SU-DHL-6 (cell line): ENCODE measurements at regions not wholly inside any gene's neighbourhood (a gene's known extent, or its start where the extent isn't known, plus 50 kb on each side); places are given as distances from the start of the nearest gene placed in this dataset.

ENCODE experiments used
- H2AFZ ChIP-seq: fragments of 200-600 bp; sonication (generic); 2 replicates; pipeline ENCODE4 v1.6.1; 2014; ENCODE audit warnings: low read depth, mild to moderate bottlenecking, moderate library complexity, mixed read lengths, antibody characterized with exemption, low read length; ENCODE audit not compliant: severe bottlenecking
- H3F3A ChIP-seq: fragments of 200-600 bp; shearing (Covaris generic); 2 replicates; pipeline ENCODE4 v1.6.0; 2016; ENCODE audit warnings: antibody characterized with exemption, mild to moderate bottlenecking; ENCODE audit not compliant: insufficient read depth
- H3K27ac ChIP-seq: fragments of 200-600 bp; sonication (generic); 2 replicates; pipeline ENCODE4 v1.5.1; 2016; ENCODE audit warnings: low read depth, mild to moderate bottlenecking, low read length, moderate library complexity, mixed read lengths
- H3K27me3 ChIP-seq: fragments of 200-600 bp; sonication (generic), shearing (Covaris generic); 2 replicates; pipeline ENCODE4 v1.6.0; 2014; ENCODE audit warnings: mild to moderate bottlenecking, low read length
- H3K36me3 ChIP-seq: fragments of 200-600 bp; sonication (generic); 2 replicates; pipeline ENCODE4 v1.6.1; 2014; ENCODE audit warnings: mild to moderate bottlenecking, low read length, mixed read lengths
- H3K4me2 ChIP-seq: fragments of 300-600, 200-600 bp; shearing (Covaris generic), sonication (generic); 2 replicates; pipeline ENCODE4 v1.6.0; 2014; ENCODE audit warnings: low read length, low read depth, mild to moderate bottlenecking; ENCODE audit not compliant: poor library complexity, severe bottlenecking
- H3K4me3 ChIP-seq: fragments of 200-600 bp; sonication (generic); 2 replicates; pipeline ENCODE4 v1.5.1; 2014; ENCODE audit warnings: antibody characterized with exemption, low read length, mild to moderate bottlenecking, mixed read lengths; ENCODE audit not compliant: insufficient read depth, poor library complexity, severe bottlenecking
- H3K79me2 ChIP-seq: fragments of 200-600 bp; sonication (generic); 2 replicates; pipeline ENCODE4 v1.6.1; 2014; ENCODE audit warnings: mild to moderate bottlenecking, low read length, moderate library complexity; ENCODE audit not compliant: insufficient read depth
- H3K9ac ChIP-seq: fragments of 200-600 bp; sonication (generic); 2 replicates; pipeline ENCODE4 v1.7.0; 2014; ENCODE audit warnings: mild to moderate bottlenecking, low read length
- H3K9me2 ChIP-seq: fragments of 200-600 bp; sonication (generic); replicated peaks from 2 replicates; pipeline ENCODE4 v1.6.1; 2014; ENCODE audit warnings: low read length; ENCODE audit not compliant: insufficient read depth
- H3K9me3 ChIP-seq: fragments of 200-600 bp; sonication (generic); 2 replicates; pipeline ENCODE4 v1.6.1; 2014; ENCODE audit warnings: low read length, mixed read lengths; ENCODE audit not compliant: insufficient read depth
- H4K20me1 ChIP-seq: fragments of 200-600 bp; sonication (generic); 2 replicates; pipeline ENCODE4 v1.6.1; 2014; ENCODE audit warnings: low read depth, mild to moderate bottlenecking, antibody characterized with exemption, low read length, moderate library complexity, mixed read lengths
- EZH2phosphoT487 ChIP-seq: fragments of 200-600 bp; sonication (generic), shearing (Covaris generic); conservative IDR thresholded peaks from 2 replicates; pipeline ENCODE4 v1.6.1; 2018; ENCODE audit warnings: mild to moderate bottlenecking, antibody characterized with exemption, low read length, moderate library complexity, mixed read lengths
- TF ChIP-seq, protein P1 (sequence below): fragments of 200-600 bp; sonication (generic); IDR thresholded peaks from one replicate; pipeline ENCODE4 v1.5.1; 2017; ENCODE audit warnings: antibody characterized with exemption, mild to moderate bottlenecking, low read length, moderate library complexity; ENCODE audit not compliant: insufficient read depth, poor library complexity, severe bottlenecking

DNA sequence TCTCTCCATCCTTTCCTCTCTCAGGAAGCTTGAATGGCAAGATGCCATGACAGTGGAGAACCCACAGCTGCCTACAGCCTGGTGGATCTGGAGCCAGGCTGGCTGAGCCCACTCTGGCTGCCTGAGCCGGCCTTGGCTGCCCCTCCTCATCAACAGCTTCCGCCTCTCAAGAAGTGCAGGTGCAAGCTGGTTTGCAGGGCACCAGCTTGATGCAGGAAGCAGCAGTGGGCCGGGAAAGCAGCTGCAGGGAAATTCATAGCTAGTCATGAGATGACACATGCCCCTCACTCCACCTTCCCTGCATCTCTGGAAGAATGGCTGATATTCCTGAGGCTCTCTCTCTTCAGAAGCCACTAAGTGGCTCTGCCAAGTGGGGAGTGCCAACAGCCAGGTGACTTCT is 289.1 kb downstream of the RPS29 start:
- H2AFZ ChIP-seq = no peak overlapping the region
- H3K79me2 ChIP-seq = no peaks in the 10 kb centered on the region
- H3K9me2 ChIP-seq = no peaks in the 10 kb centered on the region
- TF ChIP-seq, protein P1, sequence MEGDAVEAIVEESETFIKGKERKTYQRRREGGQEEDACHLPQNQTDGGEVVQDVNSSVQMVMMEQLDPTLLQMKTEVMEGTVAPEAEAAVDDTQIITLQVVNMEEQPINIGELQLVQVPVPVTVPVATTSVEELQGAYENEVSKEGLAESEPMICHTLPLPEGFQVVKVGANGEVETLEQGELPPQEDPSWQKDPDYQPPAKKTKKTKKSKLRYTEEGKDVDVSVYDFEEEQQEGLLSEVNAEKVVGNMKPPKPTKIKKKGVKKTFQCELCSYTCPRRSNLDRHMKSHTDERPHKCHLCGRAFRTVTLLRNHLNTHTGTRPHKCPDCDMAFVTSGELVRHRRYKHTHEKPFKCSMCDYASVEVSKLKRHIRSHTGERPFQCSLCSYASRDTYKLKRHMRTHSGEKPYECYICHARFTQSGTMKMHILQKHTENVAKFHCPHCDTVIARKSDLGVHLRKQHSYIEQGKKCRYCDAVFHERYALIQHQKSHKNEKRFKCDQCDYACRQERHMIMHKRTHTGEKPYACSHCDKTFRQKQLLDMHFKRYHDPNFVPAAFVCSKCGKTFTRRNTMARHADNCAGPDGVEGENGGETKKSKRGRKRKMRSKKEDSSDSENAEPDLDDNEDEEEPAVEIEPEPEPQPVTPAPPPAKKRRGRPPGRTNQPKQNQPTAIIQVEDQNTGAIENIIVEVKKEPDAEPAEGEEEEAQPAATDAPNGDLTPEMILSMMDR = no peak
- TF ChIP-seq EZH2phosphoT487 = no peak
- H3K27me3 ChIP-seq = no peaks in the 10 kb centered on the region
- H3K27ac ChIP-seq = no peak overlapping the region
- no peak overlapping the region for H3K9ac ChIP-seq
- H3F3A ChIP-seq = no peaks in the 10 kb centered on the region
- H3K36me3 ChIP-seq = no peaks in the 10 kb centered on the region
- no peak overlapping the region for H3K4me2 ChIP-seq
- H4K20me1 ChIP-seq = no peaks in the 10 kb centered on the region
- no peaks in the 10 kb centered on the region for H3K9me3 ChIP-seq
- H3K4me3 ChIP-seq = no peak overlapping the region

GRCh38 chr14:49294621-49295148 is 291.5 kb downstream of the RPS29 start:
- no peaks in the 10 kb centered on the region for H3K27me3 ChIP-seq
- H3K36me3 ChIP-seq = no peaks in the 10 kb centered on the region
- no peaks in the 10 kb centered on the region for H3K9me2 ChIP-seq
- H3K9me3 ChIP-seq = no peaks in the 10 kb centered on the region
- H2AFZ ChIP-seq = no peak overlapping the region
- H3K79me2 ChIP-seq = no peaks in the 10 kb centered on the region
- H3K9ac ChIP-seq = no peak overlapping the region
- H3K27ac ChIP-seq = no peak overlapping the region
- no peaks in the 10 kb centered on the region for H4K20me1 ChIP-seq
- TF ChIP-seq EZH2phosphoT487 = no peak
- TF ChIP-seq, protein P1 = no peak
- no peak overlapping the region for H3K4me3 ChIP-seq
- H3K4me2 ChIP-seq = no peak overlapping the region
- no peaks in the 10 kb centered on the region for H3F3A ChIP-seq

- Histone ChIP-seq H3K4me3 (no peak overlapping the region), H3K27me3 (no peaks in the 10 kb centered on the region), H3K27ac (no peak overlapping the region), H2AFZ (no peak overlapping the region), H3K9me3 (no peaks in the 10 kb centered on the region), H3K9me2 (no peaks in the 10 kb centered on the region), H3K9ac (no peak overlapping the region), H3K79me2 (no peaks in the 10 kb centered on the region), H4K20me1 (no peaks in the 10 kb centered on the region), H3K4me2 (no peak overlapping the region), H3K36me3 (no peaks in the 10 kb centered on the region), H3F3A (no peaks in the 10 kb centered on the region)
- TF ChIP-seq, protein P1 = no peak
- TF ChIP-seq EZH2phosphoT487 = no peak
These were observed 299.2 kb downstream of the RPS29 start for GRCh38 chr14:49287004-49287403.
